ENCODE measurements at regions not wholly inside any gene's neighbourhood (a gene's known extent, or its start where the extent isn't known, plus 50 kb on each side); places are given as distances from the start of the nearest gene placed in this dataset.

GRCh38 chr10:36766940-36767339, 358.5 kb upstream of the ANKRD30A start:
- Histone ChIP-seq H3K4me3 (replicated peaks; ENCODE audit: low read depth, low read length) (no peak overlapping the region), H3K36me3 (ENCODE audit: control insufficient read depth, insufficient read depth, low read length) (no peaks in the 10 kb centered on the region), H3K27me3 (replicated peaks; ENCODE audit: control insufficient read depth, insufficient read depth, low read length) (no peaks in the 10 kb centered on the region)
- DNase-seq (ENCODE audit: extremely low read depth, insufficient read length): no peak
- no peak for TF ChIP-seq CTCF (IDR thresholded peaks at IDR 0.05; ENCODE audit: insufficient read depth, low read length, poor library complexity, severe bottlenecking)

- no peaks in the 10 kb centered on the region for H3K36me3 ChIP-seq (ENCODE audit: control insufficient read depth, insufficient read depth, low read length)
- no peak overlapping the region for H3K4me3 ChIP-seq (replicated peaks; ENCODE audit: low read depth, low read length)
- DNase-seq (ENCODE audit: extremely low read depth, insufficient read length): no peak
- TF ChIP-seq CTCF (IDR thresholded peaks at IDR 0.05; ENCODE audit: insufficient read depth, low read length, poor library complexity, severe bottlenecking): no peak
- H3K27me3 ChIP-seq (replicated peaks; ENCODE audit: control insufficient read depth, insufficient read depth, low read length): no peaks in the 10 kb centered on the region
Observed at GRCh38 chr10:36766415-36766810, 359.0 kb upstream of the ANKRD30A start.

GRCh38 chr10:36765782-36766414, 359.5 kb upstream of the ANKRD30A start:
- DNase-seq (ENCODE audit: extremely low read depth, insufficient read length): no peak
- no peak for TF ChIP-seq CTCF (IDR thresholded peaks at IDR 0.05; ENCODE audit: insufficient read depth, low read length, poor library complexity, severe bottlenecking)
- H3K36me3 ChIP-seq (ENCODE audit: control insufficient read depth, insufficient read depth, low read length): no peaks in the 10 kb centered on the region
- H3K27me3 ChIP-seq (replicated peaks; ENCODE audit: control insufficient read depth, insufficient read depth, low read length): no peaks in the 10 kb centered on the region
- no peak overlapping the region for H3K4me3 ChIP-seq (replicated peaks; ENCODE audit: low read depth, low read length)

GRCh38 chr10:36764823-36765222, 360.6 kb upstream of the ANKRD30A start:
- DNase-seq (ENCODE audit: extremely low read depth, insufficient read length): no peak
- TF ChIP-seq CTCF (IDR thresholded peaks at IDR 0.05; ENCODE audit: insufficient read depth, low read length, poor library complexity, severe bottlenecking): no peak
- Histone ChIP-seq H3K36me3 (ENCODE audit: control insufficient read depth, insufficient read depth, low read length) (no peaks in the 10 kb centered on the region), H3K4me3 (replicated peaks; ENCODE audit: low read depth, low read length) (no peak overlapping the region), H3K27me3 (replicated peaks; ENCODE audit: control insufficient read depth, insufficient read depth, low read length) (no peaks in the 10 kb centered on the region)

- Histone ChIP-seq H3K36me3 (ENCODE audit: control insufficient read depth, insufficient read depth, low read length) (no peaks in the 10 kb centered on the region), H3K27me3 (replicated peaks; ENCODE audit: control insufficient read depth, insufficient read depth, low read length) (no peaks in the 10 kb centered on the region), H3K4me3 (replicated peaks; ENCODE audit: low read depth, low read length) (no peak overlapping the region)
- TF ChIP-seq CTCF (IDR thresholded peaks at IDR 0.05; ENCODE audit: insufficient read depth, low read length, poor library complexity, severe bottlenecking): no peak
- no peak for DNase-seq (ENCODE audit: extremely low read depth, insufficient read length)
Observed at GRCh38 chr10:36761121-36761520, 364.3 kb upstream of the ANKRD30A start.
